ENCODE measurements at regions not wholly inside any gene's neighbourhood (a gene's known extent, or its start where the extent isn't known, plus 50 kb on each side); places are given as distances from the start of the nearest gene placed in this dataset.

- TF ChIP-seq PRDM15 (CRISPR knock-in tag; IDR thresholded peaks at IDR 0.05): no peak
- TF ChIP-seq CTCF (IDR thresholded peaks at IDR 0.05): no peak
- TF ChIP-seq TCF7 (CRISPR knock-in tag; IDR thresholded peaks at IDR 0.05; ENCODE audit: low read depth): no peak
- no peak for TF ChIP-seq FOXP4 (CRISPR knock-in tag; IDR thresholded peaks at IDR 0.05)
- TF ChIP-seq ELF4 (CRISPR knock-in tag; IDR thresholded peaks at IDR 0.05; ENCODE audit: low read depth): no peak
- TF ChIP-seq JUN (CRISPR knock-in tag; IDR thresholded peaks at IDR 0.05): no peak
- no peak for TF ChIP-seq E2F5 (CRISPR knock-in tag; IDR thresholded peaks at IDR 0.05)
- no peak for TF ChIP-seq NR2C2 (CRISPR knock-in tag; IDR thresholded peaks at IDR 0.05)
- TF ChIP-seq NR1H2 (CRISPR knock-in tag; IDR thresholded peaks at IDR 0.05): no peak
These were observed 410.8 kb downstream of the PCNX1 start for GRCh38 chr14:71318097-71318459.

All from WTC11 (cell line).